OCI-LY3 (cell line): ENCODE measurements at regions not wholly inside any gene's neighbourhood (a gene's known extent, or its start where the extent isn't known, plus 50 kb on each side); places are given as distances from the start of the nearest gene placed in this dataset.

Source experiments
- CTCF ChIP-seq: fragments of 200-600, 300-600 bp; sonication (generic); IDR thresholded peaks from 2 replicates; pipeline ENCODE4 v1.5.1; 2014; ENCODE audit warnings: antibody characterized with exemption, low read length, low read depth
- EZH2phosphoT487 ChIP-seq: fragments of 200-600 bp; shearing (Covaris generic); IDR thresholded peaks from 2 replicates; pipeline ENCODE4 v1.6.1; 2018; ENCODE audit warnings: antibody characterized with exemption, mixed run types, low read depth

GRCh38 chr10:3420527-3421469, 248.2 kb upstream of the PITRM1 start:
- TF ChIP-seq CTCF = no peak
- TF ChIP-seq EZH2phosphoT487 = no peak
